Neuron (in vitro differentiated cells): ENCODE measurements at regions not wholly inside any gene's neighbourhood (a gene's known extent, or its start where the extent isn't known, plus 50 kb on each side); places are given as distances from the start of the nearest gene placed in this dataset.

Source experiments
- H2AFZ ChIP-seq: one replicate; pipeline ENCODE4 v1.6.1; 2013; ENCODE audit warnings: low read depth, mild to moderate bottlenecking, inconsistent platforms, low read length, moderate library complexity
- H3K27me3 ChIP-seq: one replicate; pipeline ENCODE4 v1.6.1; 2013; ENCODE audit warnings: low read length; ENCODE audit not compliant: insufficient read depth
- H3K36me3 ChIP-seq: one replicate; pipeline ENCODE4 v1.6.1; 2013; ENCODE audit warnings: low read length; ENCODE audit not compliant: insufficient read depth
- H3K4me1 ChIP-seq: one replicate; pipeline ENCODE4 v1.6.1; 2013; ENCODE audit warnings: low read length; ENCODE audit not compliant: insufficient read depth
- H3K4me3 ChIP-seq: 2 replicates; pipeline ENCODE4 v1.5.1; 2013; ENCODE audit warnings: mild to moderate bottlenecking, low read length, moderate library complexity
- H3K9me3 ChIP-seq: one replicate; pipeline ENCODE4 v1.6.1; 2013; ENCODE audit warnings: low read length

- no peaks in the 10 kb centered on the region for H3K36me3 ChIP-seq
- no peak overlapping the region for H2AFZ ChIP-seq
- H3K9me3 ChIP-seq = no peaks in the 10 kb centered on the region
- peaks cover 6% of the 10 kb centered on the region for H3K4me1 ChIP-seq
- no peaks in the 10 kb centered on the region for H3K27me3 ChIP-seq
- H3K4me3 ChIP-seq = no peak overlapping the region
Measured at GRCh38 chr12:4036671-4037271, 163.6 kb upstream of the PARP11 start.

GRCh38 chr12:4034921-4035320, 161.7 kb upstream of the PARP11 start:
- Histone ChIP-seq H3K4me1 (peaks cover 16% of the 10 kb centered on the region), H3K9me3 (no peaks in the 10 kb centered on the region), H3K4me3 (no peak overlapping the region), H3K27me3 (no peaks in the 10 kb centered on the region), H2AFZ (no peak overlapping the region), H3K36me3 (no peaks in the 10 kb centered on the region)

DNA sequence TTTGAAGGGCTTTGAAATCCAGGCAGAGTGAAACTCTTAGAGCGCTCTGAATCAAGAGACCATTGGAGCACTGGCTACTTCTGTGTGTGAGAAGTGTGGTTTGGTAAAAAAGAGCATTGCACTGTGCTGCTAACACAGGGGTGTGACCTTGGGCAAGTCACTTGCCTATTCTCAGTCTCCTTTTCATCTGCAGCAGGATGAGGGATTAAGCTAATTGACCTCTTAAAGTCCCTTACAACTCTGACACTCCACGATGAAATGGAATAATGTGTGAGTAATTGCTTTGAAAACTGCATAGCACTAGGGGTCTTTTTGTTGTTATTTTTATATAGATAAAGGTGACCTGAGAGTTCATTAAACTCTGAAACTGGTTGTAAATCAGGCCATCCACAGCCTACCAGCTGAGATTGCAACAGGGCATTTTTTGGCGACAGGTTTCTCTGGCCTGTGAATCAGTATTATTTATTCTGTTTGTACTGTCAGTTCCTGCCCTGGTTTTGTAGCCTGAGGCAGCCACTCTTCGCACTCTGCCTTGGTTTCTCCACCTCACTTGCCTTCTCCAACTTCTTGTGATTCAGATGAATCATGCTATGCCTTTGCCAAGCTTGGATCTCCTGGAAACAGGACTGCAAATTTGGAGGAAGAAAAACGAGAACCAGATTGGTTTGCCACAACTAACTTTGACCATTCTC, 159.9 kb upstream of the PARP11 start:
- Histone ChIP-seq H3K4me3 (no peak overlapping the region), H3K4me1 (peaks cover 16% of the 10 kb centered on the region), H3K27me3 (no peaks in the 10 kb centered on the region), H3K9me3 (no peaks in the 10 kb centered on the region), H2AFZ (no peak overlapping the region), H3K36me3 (no peaks in the 10 kb centered on the region)

- H3K9me3 ChIP-seq = no peaks in the 10 kb centered on the region
- peaks cover 27% of the 10 kb centered on the region for H3K4me1 ChIP-seq
- no peak overlapping the region for H3K4me3 ChIP-seq
- no peaks in the 10 kb centered on the region for H3K36me3 ChIP-seq
- H3K27me3 ChIP-seq = no peaks in the 10 kb centered on the region
- no peak overlapping the region for H2AFZ ChIP-seq
Measured at GRCh38 chr12:4031703-4032291, 158.6 kb upstream of the PARP11 start.

DNA sequence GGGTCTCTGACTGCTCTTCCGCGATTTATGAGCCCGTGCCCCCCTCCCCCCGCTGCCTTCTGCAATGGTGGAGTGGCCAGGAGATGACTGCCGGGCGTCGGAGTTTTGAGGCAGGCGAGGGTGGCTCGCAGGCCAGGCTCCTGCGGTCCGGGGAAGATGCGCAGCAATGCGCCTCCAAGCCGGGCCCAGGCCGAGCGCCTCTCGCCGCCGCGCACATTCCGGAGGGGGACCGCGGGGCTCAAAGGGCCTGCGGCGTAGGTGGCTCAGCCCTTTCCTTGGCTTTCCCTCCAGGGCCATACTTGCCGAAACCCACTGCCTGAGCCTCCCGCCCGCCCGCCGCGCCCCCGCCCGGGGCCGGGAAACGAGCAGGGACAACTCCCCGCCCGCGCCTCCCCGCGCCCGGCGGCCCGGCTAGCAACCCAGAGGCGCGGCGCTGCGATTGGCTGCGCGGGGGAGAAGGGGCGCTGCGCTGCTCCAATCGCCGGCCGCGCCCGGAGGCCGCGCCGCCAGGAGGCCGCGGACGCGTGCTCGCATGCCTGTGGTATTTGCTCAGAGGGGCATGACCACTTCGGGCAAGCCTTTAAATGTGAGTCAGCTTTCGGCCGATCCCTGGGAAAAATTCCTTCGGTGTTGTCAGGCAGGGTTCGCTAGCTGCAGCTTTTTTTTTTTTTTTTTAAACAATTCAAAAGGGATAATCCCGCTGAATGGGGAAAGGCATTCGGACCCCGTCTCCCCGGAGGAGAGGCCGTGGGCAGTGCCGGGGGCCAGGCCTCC, 157.9 kb upstream of the PARP11 start:
- H3K27me3 ChIP-seq = no peaks in the 10 kb centered on the region
- H3K36me3 ChIP-seq = no peaks in the 10 kb centered on the region
- H3K9me3 ChIP-seq = no peaks in the 10 kb centered on the region
- H2AFZ ChIP-seq = peak overlapping the region; percentile 56
- H3K4me3 ChIP-seq = peak overlapping the region; percentile 19
- peaks cover 34% of the 10 kb centered on the region for H3K4me1 ChIP-seq

DNA sequence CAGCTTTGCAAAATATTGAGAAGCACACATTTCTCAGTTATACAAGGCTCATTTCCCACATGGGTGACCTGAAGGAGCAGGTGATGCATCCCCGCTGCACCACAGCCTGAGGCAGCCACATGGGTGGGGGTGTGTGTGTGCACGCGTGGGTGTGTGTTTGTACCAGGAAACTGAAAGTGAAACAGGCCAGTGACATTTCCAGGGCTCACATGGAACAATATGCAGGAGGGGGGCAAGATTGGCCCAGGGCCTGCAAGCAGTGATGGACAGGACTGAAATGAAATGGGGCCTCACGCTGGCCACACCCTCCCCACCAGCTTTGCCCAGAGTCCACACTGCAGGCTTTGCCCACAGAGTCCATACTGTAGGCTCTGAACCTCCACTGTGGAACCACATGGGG, 154.2 kb upstream of the PARP11 start:
- H2AFZ ChIP-seq = no peak overlapping the region
- no peaks in the 10 kb centered on the region for H3K27me3 ChIP-seq
- no peaks in the 10 kb centered on the region for H3K36me3 ChIP-seq
- H3K9me3 ChIP-seq = no peaks in the 10 kb centered on the region
- peaks cover 50% of the 10 kb centered on the region for H3K4me1 ChIP-seq
- H3K4me3 ChIP-seq = no peak overlapping the region

- Histone ChIP-seq H3K9me3 (no peaks in the 10 kb centered on the region), H2AFZ (no peak overlapping the region), H3K36me3 (no peaks in the 10 kb centered on the region), H3K4me1 (peaks cover 41% of the 10 kb centered on the region), H3K4me3 (no peak overlapping the region), H3K27me3 (no peaks in the 10 kb centered on the region)
Measured at GRCh38 chr12:4026517-4026916, 153.3 kb upstream of the PARP11 start.

- H3K4me1 ChIP-seq = peaks cover 40% of the 10 kb centered on the region
- H3K27me3 ChIP-seq = no peaks in the 10 kb centered on the region
- H3K4me3 ChIP-seq = no peak overlapping the region
- no peaks in the 10 kb centered on the region for H3K9me3 ChIP-seq
- H3K36me3 ChIP-seq = no peaks in the 10 kb centered on the region
- H2AFZ ChIP-seq = no peak overlapping the region
Measured at GRCh38 chr12:4026020-4026358, 152.8 kb upstream of the PARP11 start.

- no peaks in the 10 kb centered on the region for H3K36me3 ChIP-seq
- H2AFZ ChIP-seq = no peak overlapping the region
- H3K4me1 ChIP-seq = peaks cover 35% of the 10 kb centered on the region
- no peaks in the 10 kb centered on the region for H3K9me3 ChIP-seq
- no peaks in the 10 kb centered on the region for H3K27me3 ChIP-seq
- no peak overlapping the region for H3K4me3 ChIP-seq
Measured at GRCh38 chr12:4025181-4026019, 152.2 kb upstream of the PARP11 start.

- peaks cover 34% of the 10 kb centered on the region for H3K4me1 ChIP-seq
- no peaks in the 10 kb centered on the region for H3K9me3 ChIP-seq
- no peaks in the 10 kb centered on the region for H3K27me3 ChIP-seq
- H2AFZ ChIP-seq = no peak overlapping the region
- H3K36me3 ChIP-seq = no peaks in the 10 kb centered on the region
- H3K4me3 ChIP-seq = no peak overlapping the region
Measured at GRCh38 chr12:4024701-4025100, 151.5 kb upstream of the PARP11 start.

- H3K36me3 ChIP-seq = no peaks in the 10 kb centered on the region
- H3K9me3 ChIP-seq = no peaks in the 10 kb centered on the region
- no peak overlapping the region for H3K4me3 ChIP-seq
- peaks cover 21% of the 10 kb centered on the region for H3K4me1 ChIP-seq
- H3K27me3 ChIP-seq = no peaks in the 10 kb centered on the region
- H2AFZ ChIP-seq = no peak overlapping the region
Measured at GRCh38 chr12:4015225-4016091, 142.3 kb upstream of the PARP11 start.

- H3K4me1 ChIP-seq = peaks cover 21% of the 10 kb centered on the region
Measured at GRCh38 chr12:4014858-4015224, 141.6 kb upstream of the PARP11 start.

More at GRCh38 chr12:4014858-4015224, 141.6 kb upstream of the PARP11 start:
- Histone ChIP-seq H2AFZ (no peak overlapping the region), H3K4me3 (no peak overlapping the region), H3K27me3 (no peaks in the 10 kb centered on the region), H3K9me3 (no peaks in the 10 kb centered on the region), H3K36me3 (no peaks in the 10 kb centered on the region)
